GM10266 (cell line): ENCODE measurements at regions not wholly inside any gene's neighbourhood (a gene's known extent, or its start where the extent isn't known, plus 50 kb on each side); places are given as distances from the start of the nearest gene placed in this dataset.

ENCODE experiments used
- DNase-seq: peaks from one replicate; pipeline ENCODE4 v3.0.0; 2012; ENCODE audit errors: extremely low spot score
- CTCF ChIP-seq: IDR thresholded peaks from 2 replicates; pipeline ENCODE4 v1.5.1; 2012; ENCODE audit warnings: mild to moderate bottlenecking, low read depth; ENCODE audit not compliant: control insufficient read depth, insufficient read depth; ENCODE audit errors: missing control alignments

DNA sequence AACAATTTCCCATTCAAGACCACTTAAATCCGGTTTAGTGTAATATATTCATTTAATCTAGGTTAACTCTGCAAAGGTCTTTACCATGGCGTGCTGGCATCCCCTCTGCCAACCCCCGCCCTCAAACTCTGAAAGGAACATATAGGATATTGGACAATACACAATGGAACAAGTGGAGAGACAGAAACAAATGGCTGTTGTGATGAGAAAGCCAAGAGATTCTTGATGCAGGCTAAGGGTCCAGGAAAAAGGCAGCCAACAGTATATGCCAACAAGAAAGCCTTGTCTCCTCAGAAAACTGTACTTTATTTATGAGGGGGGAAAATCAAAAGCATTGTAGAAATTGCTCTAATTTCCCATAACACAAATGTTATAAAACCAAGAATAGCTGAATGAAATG lies 407.3 kb upstream of the SGCG start:
- TF ChIP-seq CTCF = no peak
- no peak for DNase-seq

- TF ChIP-seq CTCF = no peak
- DNase-seq = no peak
Measured at GRCh38 chr13:22776394-22777186, 404.2 kb upstream of the SGCG start.

- DNase-seq = no peak
- TF ChIP-seq CTCF = no peak
Measured at GRCh38 chr13:22777207-22777606, 403.6 kb upstream of the SGCG start.

GRCh38 chr13:22789027-22789593 lies 391.7 kb upstream of the SGCG start:
- no peak for TF ChIP-seq CTCF
- DNase-seq = no peak

GRCh38 chr13:22789916-22790315 lies 390.9 kb upstream of the SGCG start:
- no peak for DNase-seq
- no peak for TF ChIP-seq CTCF

GRCh38 chr13:22793598-22794134 lies 387.1 kb upstream of the SGCG start:
- no peak for DNase-seq
- TF ChIP-seq CTCF = no peak
